Liver (tissue), 3 donors: ENCODE measurements at regions not wholly inside any gene's neighbourhood (a gene's known extent, or its start where the extent isn't known, plus 50 kb on each side); places are given as distances from the start of the nearest gene placed in this dataset.

ENCODE experiments used
- GABPA ChIP-seq, 2 donors: IDR thresholded peaks in 1 of 2; conservative IDR thresholded peaks in 1 of 2; 2 replicates each; pipeline ENCODE4 v1.6.1; 2016; ENCODE audit warnings: antibody characterized with exemption in 2 of 2, mild to moderate bottlenecking in 1 of 2, moderate library complexity in 1 of 2
- REST ChIP-seq: IDR thresholded peaks from 2 replicates; pipeline ENCODE4 v1.6.1; 2016; ENCODE audit warnings: antibody characterized with exemption, mild to moderate bottlenecking
- SP1 ChIP-seq: IDR thresholded peaks from 2 replicates; pipeline ENCODE4 v1.6.1; 2018; ENCODE audit warnings: antibody characterized with exemption, mild to moderate bottlenecking
- TF ChIP-seq, protein P1 (sequence below): fragments of 150-350 bp; IDR thresholded peaks from 2 replicates; pipeline ENCODE4 v1.5.1; 2017; ENCODE audit warnings: improper control_type of control experiment, low read depth, low read length; ENCODE audit not compliant: missing input control
- donor health status: healthy.
- donor health status: healthy.

GRCh38 chr10:33617381-33618080 lies 283.1 kb upstream of the NRP1 start:
- TF ChIP-seq GABPA (IDR thresholded peaks at IDR 0.05 in 1 of 2, conservative IDR thresholded peaks at IDR 0.05 in 1 of 2) (no peak), REST (no peak), SP1 (no peak)
- TF ChIP-seq, protein P1, sequence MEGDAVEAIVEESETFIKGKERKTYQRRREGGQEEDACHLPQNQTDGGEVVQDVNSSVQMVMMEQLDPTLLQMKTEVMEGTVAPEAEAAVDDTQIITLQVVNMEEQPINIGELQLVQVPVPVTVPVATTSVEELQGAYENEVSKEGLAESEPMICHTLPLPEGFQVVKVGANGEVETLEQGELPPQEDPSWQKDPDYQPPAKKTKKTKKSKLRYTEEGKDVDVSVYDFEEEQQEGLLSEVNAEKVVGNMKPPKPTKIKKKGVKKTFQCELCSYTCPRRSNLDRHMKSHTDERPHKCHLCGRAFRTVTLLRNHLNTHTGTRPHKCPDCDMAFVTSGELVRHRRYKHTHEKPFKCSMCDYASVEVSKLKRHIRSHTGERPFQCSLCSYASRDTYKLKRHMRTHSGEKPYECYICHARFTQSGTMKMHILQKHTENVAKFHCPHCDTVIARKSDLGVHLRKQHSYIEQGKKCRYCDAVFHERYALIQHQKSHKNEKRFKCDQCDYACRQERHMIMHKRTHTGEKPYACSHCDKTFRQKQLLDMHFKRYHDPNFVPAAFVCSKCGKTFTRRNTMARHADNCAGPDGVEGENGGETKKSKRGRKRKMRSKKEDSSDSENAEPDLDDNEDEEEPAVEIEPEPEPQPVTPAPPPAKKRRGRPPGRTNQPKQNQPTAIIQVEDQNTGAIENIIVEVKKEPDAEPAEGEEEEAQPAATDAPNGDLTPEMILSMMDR: no peak
